ENCODE measurements at regions not wholly inside any gene's neighbourhood (a gene's known extent, or its start where the extent isn't known, plus 50 kb on each side); places are given as distances from the start of the nearest gene placed in this dataset.

- TF ChIP-seq RAD21 (IDR thresholded peaks at IDR 0.05; ENCODE audit: low read depth) (no peak), REST (IDR thresholded peaks at IDR 0.05; ENCODE audit: low read depth) (no peak), CREB1 (IDR thresholded peaks at IDR 0.05; ENCODE audit: low read depth) (no peak), CEBPB (IDR thresholded peaks at IDR 0.05) (no peak), ZBTB7A (IDR thresholded peaks at IDR 0.05; ENCODE audit: low read depth) (no peak), TEAD4 (IDR thresholded peaks at IDR 0.05) (no peak), YY1 (IDR thresholded peaks at IDR 0.05; ENCODE audit: low read depth) (no peak), USF1 (IDR thresholded peaks at IDR 0.05) (no peak), EGR1 (IDR thresholded peaks at IDR 0.05) (no peak), MAX (IDR thresholded peaks at IDR 0.05) (no peak), EP300 (IDR thresholded peaks at IDR 0.05; ENCODE audit: borderline replicate concordance) (no peak), NFIC (IDR thresholded peaks at IDR 0.05) (no peak), TCF12 (IDR thresholded peaks at IDR 0.05; ENCODE audit: low read depth) (no peak), TAF1 (IDR thresholded peaks at IDR 0.05; ENCODE audit: low read depth) (no peak), FOXM1 (IDR thresholded peaks at IDR 0.05; ENCODE audit: borderline replicate concordance, low read depth) (no peak)
Measured at GRCh38 chrX:53743244-53743643, 56.7 kb upstream of the HUWE1 start.

DNA sequence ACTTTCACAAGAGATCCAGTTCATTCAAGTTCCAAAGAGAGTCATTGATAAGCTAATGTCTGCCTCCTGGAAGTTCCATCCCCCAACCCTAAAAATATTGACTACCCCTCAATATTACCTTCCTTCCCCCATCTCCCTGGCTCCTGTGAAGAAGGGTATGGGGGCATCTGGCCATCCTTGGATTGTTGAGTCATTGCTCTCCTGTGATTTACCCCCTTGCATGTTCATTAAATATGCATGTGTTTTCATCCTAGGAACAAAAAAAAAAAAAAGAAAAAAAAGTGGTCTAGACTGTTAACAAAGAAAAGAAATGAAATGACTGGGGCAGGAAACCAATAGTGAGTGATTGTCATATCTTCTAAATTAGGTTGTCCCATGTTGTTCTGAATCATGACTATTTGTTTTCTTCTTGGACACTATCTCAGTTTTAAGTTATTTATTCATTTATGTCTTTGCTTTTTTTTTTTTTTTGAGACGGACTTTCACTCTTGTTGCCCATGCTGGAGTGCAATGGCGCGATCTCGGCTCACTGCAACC is 51.9 kb upstream of the HUWE1 start:
- TF ChIP-seq CEBPB (IDR thresholded peaks at IDR 0.05) (no peak), USF1 (IDR thresholded peaks at IDR 0.05) (no peak), RAD21 (IDR thresholded peaks at IDR 0.05; ENCODE audit: low read depth) (no peak), MAX (IDR thresholded peaks at IDR 0.05) (no peak), EP300 (IDR thresholded peaks at IDR 0.05; ENCODE audit: borderline replicate concordance) (no peak), CREB1 (IDR thresholded peaks at IDR 0.05; ENCODE audit: low read depth) (no peak), YY1 (IDR thresholded peaks at IDR 0.05; ENCODE audit: low read depth) (no peak), TAF1 (IDR thresholded peaks at IDR 0.05; ENCODE audit: low read depth) (no peak), TCF12 (IDR thresholded peaks at IDR 0.05; ENCODE audit: low read depth) (no peak), TEAD4 (IDR thresholded peaks at IDR 0.05) (no peak), EGR1 (IDR thresholded peaks at IDR 0.05) (no peak), REST (IDR thresholded peaks at IDR 0.05; ENCODE audit: low read depth) (no peak), NFIC (IDR thresholded peaks at IDR 0.05) (no peak), FOXM1 (IDR thresholded peaks at IDR 0.05; ENCODE audit: borderline replicate concordance, low read depth) (no peak), ZBTB7A (IDR thresholded peaks at IDR 0.05; ENCODE audit: low read depth) (no peak)

All from Ishikawa (cell line).